ENCODE measurements at regions not wholly inside any gene's neighbourhood (a gene's known extent, or its start where the extent isn't known, plus 50 kb on each side); places are given as distances from the start of the nearest gene placed in this dataset.

DNA sequence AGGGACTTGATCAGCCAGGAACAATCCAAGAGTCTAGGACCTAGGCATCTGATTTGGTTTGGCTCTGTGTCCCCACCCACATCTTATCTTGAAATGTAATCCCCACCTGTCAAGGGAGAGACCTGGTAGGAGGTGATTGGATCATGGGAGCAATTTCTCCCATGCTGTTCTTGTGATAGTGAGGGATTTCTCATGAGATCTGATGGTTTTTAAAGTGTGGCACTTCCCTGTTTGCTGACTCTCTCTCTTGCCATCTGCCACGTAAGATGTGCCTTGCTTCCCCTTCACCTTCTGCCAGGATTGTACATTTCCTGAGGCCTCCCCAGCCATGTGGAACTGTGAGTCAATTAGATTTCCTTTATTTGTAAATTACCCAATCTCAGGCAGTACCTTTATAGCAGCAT, 201.7 kb upstream of the ACTBL2 start:
- TF ChIP-seq, protein P1, sequence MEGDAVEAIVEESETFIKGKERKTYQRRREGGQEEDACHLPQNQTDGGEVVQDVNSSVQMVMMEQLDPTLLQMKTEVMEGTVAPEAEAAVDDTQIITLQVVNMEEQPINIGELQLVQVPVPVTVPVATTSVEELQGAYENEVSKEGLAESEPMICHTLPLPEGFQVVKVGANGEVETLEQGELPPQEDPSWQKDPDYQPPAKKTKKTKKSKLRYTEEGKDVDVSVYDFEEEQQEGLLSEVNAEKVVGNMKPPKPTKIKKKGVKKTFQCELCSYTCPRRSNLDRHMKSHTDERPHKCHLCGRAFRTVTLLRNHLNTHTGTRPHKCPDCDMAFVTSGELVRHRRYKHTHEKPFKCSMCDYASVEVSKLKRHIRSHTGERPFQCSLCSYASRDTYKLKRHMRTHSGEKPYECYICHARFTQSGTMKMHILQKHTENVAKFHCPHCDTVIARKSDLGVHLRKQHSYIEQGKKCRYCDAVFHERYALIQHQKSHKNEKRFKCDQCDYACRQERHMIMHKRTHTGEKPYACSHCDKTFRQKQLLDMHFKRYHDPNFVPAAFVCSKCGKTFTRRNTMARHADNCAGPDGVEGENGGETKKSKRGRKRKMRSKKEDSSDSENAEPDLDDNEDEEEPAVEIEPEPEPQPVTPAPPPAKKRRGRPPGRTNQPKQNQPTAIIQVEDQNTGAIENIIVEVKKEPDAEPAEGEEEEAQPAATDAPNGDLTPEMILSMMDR (IDR thresholded peaks at IDR 0.05), result no peak

DNA sequence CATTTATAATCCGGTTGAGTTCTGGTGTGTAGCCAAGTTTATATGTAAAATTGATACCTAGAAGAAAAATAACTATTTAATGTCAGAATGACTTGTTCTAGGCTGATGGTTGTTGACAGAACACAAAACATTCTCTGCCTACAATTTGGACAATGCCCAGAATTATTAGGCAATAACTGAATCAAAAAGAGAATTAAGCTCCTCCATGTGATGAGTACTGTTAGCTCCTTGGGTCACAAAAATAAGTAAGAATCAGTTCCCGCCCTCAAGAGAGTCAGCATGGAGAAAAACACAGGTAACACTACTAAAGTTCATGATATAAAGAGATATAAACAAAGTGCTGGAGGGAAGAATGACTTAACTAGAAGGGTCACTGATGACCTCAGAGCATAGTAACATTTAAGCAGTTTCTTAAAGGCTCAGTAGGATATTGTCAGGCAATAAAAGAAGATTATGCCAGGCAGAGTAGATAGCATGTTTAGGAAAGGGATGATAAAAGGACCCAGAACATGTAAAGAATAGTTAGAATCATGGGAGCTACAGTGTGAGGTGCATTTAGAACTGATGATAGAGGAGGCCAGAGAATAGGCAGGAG, 200.5 kb upstream of the ACTBL2 start:
- TF ChIP-seq, protein P1 (IDR thresholded peaks at IDR 0.05), result no peak

DNA sequence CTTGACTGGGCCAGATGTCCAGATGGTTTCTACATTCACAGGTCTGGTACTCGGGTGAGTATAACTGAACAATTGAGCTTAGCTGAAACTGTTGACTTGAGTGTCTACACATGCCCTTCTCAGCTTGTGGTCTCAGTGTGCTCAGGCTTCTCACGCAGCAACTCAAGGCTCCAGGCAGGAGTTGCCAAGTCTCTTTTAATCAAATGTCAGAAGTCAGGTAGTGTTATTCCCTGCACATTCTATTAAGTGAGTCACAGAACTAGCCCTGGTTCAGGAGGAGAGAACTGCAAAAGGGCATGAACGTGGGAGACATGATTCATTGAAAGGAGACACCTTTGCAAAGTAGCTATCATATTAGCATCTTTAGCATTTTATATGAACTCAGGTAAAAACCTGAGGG, 199.3 kb upstream of the ACTBL2 start:
- TF ChIP-seq, protein P1 (IDR thresholded peaks at IDR 0.05), result no peak

DNA sequence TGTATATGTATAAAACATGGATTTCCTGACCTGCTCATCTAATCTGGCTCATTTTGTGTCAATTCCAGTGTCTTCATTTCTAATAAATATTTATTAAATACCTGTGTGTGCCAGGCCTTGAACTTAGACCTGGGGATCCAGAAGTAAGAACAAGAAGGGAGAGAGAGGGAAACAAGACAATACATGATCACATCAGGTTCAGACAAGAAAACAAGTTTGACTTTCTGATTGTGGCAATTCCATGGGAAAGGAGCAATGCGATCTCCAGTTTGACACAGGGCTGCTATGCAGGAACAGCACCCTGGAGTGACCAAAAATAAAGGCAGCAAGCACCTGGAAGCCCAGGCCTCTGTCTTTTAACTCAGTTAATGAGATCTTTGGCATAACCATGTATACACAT, 198.1 kb upstream of the ACTBL2 start:
- TF ChIP-seq, protein P1 (IDR thresholded peaks at IDR 0.05), result no peak

DNA sequence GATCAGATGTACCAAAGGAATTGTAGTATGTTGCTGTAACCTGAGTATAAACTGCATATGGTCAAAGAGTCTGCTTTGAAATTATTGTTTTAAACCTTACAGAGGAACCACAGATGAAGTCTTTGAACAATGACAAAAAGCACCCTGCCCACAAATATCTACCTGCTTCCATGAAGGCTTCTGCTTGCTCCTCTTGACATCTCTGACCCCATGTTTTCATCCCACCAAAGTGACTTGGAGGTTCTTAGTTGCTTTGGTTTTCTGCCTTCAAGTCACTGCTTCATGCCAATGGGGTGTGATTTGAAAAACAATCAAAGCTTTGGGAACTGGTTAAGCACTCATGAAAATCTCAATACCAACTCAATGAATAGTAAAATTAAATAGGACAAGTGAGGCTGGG, 194.6 kb upstream of the ACTBL2 start:
- TF ChIP-seq, protein P1 (IDR thresholded peaks at IDR 0.05), result no peak

DNA sequence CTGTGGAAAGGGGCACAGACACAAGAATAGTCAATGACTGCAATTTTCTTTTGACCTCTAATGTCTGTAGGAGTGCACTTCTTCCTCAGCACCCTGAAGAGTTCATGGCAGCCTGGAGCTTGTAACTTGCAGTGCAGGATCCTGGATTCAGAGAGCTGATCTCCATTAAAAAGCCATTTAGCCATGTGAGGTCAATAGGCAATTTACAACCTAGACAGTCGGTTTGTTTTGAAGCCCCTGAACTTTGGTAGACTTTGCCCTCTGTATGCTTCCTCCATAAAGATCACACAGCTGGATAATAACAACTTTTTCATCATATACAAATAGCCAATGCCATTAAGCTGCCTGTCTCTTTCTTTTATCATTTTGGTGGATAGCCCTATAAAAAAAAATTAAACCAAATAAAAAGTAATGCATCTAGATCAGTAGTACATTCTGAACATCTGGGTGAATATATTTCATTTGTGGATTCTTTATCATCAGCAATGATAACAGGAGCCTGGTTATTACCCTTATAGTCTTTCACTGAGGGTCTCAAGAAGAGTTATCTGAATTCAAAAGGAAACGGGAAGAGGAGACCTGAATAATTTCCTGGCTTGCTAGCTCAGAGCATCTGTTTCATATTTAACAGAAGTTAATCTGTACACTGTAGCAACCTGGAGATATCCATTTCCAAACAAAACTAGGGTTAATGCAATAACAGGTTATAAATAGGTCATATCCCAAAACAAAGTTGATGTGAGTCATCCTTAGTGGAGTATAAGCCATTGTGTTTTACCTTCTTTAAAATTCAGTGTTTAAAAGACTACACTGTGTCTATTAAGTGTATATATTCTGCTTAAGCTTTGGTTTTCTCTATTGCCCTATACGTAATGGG, 193.8 kb upstream of the ACTBL2 start:
- TF ChIP-seq, protein P1 (IDR thresholded peaks at IDR 0.05), result no peak

DNA sequence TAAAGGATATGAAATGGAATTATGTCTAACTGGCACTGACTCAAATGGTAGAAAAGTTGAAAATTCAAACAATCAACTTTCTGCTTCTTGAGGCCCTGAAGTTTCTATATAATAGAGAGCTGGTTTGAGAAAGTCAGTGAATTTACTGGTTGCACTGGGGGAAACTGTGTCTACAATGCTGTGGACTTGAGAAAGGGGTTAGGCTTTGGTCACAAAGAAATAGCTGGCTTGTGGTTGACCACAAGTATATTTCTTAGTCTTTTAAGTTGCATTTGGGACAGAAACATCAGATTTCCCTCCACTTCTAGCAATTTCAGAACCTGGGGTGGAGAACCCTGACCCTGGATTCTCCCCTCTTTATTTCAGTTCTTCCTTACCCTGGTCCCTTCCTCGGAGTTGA, 192.6 kb upstream of the ACTBL2 start:
- TF ChIP-seq, protein P1 (IDR thresholded peaks at IDR 0.05), result no peak
